ENCODE measurements at regions not wholly inside any gene's neighbourhood (a gene's known extent, or its start where the extent isn't known, plus 50 kb on each side); places are given as distances from the start of the nearest gene placed in this dataset.

DNA sequence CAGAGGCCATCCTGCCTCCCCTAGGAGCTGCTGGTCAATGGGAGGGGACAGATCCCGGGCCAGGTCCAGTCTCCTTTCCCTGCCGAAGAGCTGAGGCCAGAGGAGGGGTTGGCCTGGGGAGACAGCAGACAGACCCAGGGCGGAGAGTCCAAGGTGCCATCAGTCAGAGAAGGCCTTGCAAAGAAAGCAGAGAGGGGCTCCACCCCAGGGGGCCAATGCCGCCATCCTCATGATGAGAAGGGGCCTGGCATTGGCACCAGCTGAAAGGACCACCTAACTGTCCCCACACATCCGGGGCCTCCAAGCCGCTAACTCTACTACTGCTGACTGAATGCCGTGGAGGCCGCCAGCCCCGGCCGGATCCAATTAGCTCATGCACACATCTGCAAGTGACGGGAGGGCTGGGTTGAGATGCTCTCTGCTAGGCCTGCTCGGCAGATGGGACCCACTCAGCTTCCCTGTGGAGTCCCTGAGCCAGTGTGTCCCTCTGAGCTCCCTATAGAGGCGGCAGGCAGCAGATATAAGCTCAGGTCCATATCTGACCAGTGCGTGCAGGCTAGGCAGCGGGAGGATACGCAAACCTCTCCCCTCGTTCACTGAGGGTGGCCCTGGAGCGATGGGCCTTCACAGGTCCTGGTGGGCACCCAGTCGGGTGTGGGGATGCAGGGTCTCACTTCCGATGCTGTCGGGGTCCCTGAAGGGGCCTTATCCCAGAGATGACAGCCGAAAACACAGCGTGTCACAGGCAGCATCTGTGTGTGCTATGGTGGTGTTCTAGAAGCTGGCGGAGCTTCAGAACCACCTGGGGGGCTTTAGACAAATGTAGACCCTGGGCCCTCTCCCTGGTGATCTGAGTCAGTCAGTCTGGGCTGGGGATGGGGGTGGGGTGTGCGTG lies 183.9 kb downstream of the CTTN start:
- TF ChIP-seq MIER2 (CRISPR knock-in tag; IDR thresholded peaks at IDR 0.05) (no peak), MTA1 (CRISPR knock-in tag; IDR thresholded peaks at IDR 0.05; ENCODE audit: borderline replicate concordance) (no peak), SP1 (IDR thresholded peaks at IDR 0.05) (no peak), SP1 (CRISPR knock-in tag; IDR thresholded peaks at IDR 0.05) (no peak), POLR2A (IDR thresholded peaks at IDR 0.05; ENCODE audit: insufficient read depth in 1 of 2, low read depth in 2 of 2, low read length in 2 of 2) (no peak), ZNF224 (CRISPR knock-in tag; IDR thresholded peaks at IDR 0.05) (no peak), ZBTB38 (CRISPR knock-in tag; IDR thresholded peaks at IDR 0.05) (no peak), ZNF274 (CRISPR knock-in tag; IDR thresholded peaks at IDR 0.05) (no peak), EP300 (IDR thresholded peaks at IDR 0.05; ENCODE audit: low read depth in 2 of 2, low read length in 2 of 2) (no peak), EP300 (CRISPR knock-in tag; IDR thresholded peaks at IDR 0.05; ENCODE audit: borderline replicate concordance) (no peak), MAZ (IDR thresholded peaks at IDR 0.05; ENCODE audit: borderline replicate concordance, low read depth, low read length) (no peak), MAZ (CRISPR knock-in tag; IDR thresholded peaks at IDR 0.05; ENCODE audit: low read depth) (no peak)
